ENCODE measurements at regions not wholly inside any gene's neighbourhood (a gene's known extent, or its start where the extent isn't known, plus 50 kb on each side); places are given as distances from the start of the nearest gene placed in this dataset.
"Not testable (repeated sequence)": the region's sequence is repeated elsewhere in the genome, so short reads cannot be mapped to it uniquely, and the experiment has no call there.

DNA sequence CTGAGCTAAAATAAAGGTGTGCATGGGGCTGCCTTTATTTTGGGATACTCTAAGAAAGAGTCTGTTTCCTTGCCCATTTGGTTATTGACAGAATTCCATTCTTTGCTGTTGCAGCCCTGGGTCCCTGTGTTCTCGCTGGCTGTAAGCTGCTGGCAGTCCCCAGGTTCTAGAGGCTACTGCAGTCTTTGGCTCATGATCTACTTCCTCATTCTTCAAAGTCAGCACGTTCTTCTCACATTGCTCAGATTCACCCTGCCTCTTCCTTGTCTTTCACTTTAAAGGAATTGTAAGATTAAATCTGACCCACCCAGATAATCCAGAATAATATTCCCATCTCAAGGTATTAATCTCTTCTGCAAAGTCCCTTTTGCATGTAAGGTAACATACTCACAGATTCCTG lies 620.3 kb downstream of the CCSER2 start:
- no peak for DNase-seq

DNA sequence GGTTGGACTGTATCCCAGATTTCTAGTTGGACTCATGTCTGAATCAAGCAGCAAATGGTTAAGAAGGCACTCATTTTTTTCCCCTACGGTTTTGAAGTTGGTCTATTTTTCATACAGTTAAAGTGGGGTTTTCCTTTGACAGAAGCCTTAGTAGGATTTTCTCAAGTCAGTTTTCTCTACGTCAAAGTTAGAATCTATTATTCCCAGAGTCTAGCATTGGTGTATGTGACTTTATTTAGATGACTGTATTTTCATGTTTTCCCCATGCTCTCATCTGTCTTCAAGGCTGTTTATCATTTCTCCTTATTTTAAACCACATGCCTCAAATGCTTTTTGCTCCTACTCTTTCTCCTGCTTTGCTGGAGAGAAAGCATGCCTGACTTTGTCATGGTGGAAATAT lies 623.2 kb downstream of the CCSER2 start:
- no peak for DNase-seq

DNA sequence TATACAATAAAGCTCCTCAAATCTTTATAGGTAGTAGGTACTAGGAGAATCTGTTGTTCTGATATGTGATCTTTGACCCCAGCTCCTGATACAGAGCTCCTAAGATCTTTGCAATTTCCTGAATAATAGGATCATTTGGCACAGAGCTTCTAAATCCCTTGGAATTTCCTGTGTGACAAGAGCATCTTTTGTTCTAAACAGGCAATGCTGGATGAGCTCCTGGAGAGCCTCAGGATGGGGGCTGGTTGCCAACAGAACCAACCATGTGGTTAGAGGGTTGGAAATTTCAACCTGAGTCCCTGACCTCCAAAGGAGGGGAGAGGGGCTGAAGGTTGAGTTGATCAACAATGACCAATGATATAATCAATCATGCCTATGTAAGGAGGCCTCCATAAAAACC lies 629.0 kb downstream of the CCSER2 start:
- no peak for DNase-seq

DNA sequence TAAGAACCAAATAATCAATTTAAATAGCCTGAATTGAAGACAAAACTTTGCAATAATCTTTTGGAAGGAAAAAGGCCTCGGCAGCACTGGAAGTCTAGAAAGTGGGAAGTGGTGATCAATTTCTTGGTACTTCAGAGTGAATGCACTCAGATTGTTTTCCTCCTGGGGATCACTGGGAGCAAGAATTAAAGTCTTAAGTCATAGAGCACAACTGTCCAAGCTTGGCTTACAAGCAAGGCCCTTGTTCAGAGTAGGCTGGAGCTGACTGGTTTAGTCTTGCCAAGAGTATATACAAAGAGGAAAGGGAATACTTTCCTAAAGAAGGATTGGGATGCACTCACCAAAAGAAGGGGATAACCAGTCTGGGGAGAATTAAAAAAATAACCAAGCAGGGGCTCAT lies 637.1 kb downstream of the CCSER2 start:
- no peak for DNase-seq

DNA sequence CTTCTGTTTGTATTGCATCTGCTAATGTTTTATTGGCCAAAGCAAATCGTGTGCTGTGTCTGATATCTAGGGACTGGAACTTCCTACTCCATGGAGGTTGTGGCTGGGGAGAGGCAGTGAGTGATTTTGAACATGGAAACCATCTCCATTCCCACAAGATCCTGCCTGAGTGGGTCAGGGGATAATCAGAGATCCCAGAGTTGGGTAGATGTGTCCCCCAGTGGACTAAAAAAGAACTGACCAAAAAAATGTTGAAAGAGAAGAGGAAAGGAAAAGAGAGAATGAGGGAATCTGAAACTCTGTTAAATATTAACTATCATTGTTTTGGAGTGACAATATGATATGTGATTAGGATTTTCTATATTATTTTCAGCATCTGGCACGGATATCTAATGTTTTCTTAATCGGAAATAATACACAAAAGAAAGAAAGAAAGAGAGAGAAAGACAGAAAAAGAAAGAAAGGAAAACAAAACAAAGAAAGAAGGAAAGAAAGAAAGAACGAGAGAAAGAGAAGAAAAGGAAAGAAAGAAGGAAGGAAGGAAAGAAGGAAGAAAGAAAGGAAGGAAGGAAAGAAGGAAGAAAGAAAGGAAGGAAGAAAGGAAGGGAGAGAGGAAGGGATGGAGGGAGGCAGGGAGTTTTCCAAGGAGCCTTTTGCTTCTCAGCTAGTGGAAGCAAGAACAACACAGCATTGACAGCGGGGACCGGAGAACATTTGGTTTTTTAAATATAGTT lies 638.5 kb downstream of the CCSER2 start:
- DNase-seq, result no peak

DNA sequence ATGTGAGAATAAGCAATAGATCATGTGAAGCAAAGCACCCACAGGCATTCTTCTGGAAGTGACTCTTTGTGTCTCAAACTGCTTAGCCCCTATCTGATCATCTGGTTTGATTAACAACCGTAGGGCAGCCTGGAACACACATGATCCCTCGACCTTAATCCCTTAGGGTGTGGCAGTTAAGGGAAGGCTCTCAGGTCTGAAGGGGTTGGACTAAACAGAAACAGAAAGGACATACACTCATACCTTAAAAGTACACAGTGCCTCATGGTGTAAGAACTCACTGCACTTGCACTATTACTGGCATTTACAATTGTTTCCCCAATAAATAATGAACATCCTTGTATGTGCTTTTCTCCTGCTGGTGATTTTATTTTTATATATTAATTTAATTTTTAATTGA lies 640.9 kb downstream of the CCSER2 start:
- not testable (repeated sequence) for DNase-seq

DNA sequence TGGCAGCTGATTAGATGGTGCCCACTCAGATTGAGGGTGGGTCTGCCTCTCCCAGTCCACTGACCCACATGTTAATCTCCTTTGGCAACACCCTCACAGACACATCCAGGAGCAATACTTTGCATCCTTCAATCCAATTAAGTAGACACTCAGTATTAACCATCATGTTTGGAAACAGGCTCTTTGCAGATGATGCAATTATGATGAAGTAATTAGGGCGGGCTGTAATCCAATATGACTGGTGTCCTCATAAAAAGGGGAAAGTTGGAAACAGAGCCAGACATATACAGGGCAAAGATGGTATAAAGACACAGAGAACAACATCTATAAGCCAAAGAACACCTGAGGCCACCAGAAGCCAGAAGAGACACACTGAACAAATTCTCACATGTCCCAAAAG lies 658.6 kb downstream of the CCSER2 start:
- DNase-seq, result no peak

DNA sequence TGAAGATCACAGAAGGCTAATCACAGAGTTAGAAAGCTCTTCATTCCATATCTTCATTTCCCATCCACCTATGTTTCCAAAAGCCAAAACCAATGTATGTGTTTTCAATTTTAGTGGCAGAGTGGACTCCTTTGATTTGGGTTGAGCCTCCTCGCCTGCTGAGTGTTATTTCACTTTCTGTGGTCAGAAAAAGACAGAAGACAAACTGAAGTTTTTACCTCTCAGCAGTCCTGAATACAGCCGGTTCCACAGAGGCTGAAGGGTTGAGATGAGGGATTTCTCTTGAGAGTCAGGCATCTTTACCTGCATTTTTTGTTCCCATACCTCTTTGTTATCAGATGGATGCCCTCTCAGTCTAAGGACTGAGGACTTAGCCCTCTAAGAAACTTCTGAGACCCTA lies 659.6 kb downstream of the CCSER2 start:
- DNase-seq, result no peak

DNA sequence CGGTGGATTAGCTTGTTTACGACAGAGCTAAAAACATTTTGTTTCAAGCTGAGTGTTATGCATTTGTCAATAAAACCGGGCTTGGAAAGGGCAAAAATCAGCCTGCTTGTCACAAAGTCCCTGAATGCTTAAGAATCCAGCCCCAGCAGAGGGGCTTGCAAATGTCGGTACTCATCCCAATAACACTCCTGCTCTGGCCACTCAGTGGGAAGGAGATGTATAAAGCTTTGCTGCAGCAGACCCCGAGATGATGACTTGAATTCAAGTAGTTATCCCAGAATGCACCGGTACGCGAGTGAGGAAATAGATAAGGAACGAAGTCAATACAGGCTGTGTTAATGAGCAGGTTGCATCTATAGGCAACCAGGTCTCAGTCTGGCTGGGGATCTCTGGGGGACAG lies 662.3 kb downstream of the CCSER2 start:
- no peak for DNase-seq

DNA sequence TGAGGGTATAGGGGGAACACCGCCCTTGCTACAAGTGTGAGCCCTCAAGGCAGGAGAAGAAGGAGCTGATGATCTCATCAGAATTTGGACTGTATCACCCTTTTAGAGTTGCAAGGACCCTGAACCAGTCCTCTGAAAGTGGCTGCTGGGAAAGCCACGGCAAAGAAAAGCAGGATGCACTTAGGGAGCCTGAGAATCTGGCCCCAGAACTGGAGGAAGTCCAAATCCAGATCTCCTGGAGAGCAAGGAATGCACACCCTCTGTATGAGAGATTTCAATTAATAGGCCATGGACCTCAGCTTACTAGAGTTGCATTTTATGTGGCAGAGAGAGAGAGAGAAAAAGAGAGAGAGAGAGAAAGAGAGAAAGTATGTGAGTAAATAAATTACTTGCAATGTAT lies 662.9 kb downstream of the CCSER2 start:
- no peak for DNase-seq

DNA sequence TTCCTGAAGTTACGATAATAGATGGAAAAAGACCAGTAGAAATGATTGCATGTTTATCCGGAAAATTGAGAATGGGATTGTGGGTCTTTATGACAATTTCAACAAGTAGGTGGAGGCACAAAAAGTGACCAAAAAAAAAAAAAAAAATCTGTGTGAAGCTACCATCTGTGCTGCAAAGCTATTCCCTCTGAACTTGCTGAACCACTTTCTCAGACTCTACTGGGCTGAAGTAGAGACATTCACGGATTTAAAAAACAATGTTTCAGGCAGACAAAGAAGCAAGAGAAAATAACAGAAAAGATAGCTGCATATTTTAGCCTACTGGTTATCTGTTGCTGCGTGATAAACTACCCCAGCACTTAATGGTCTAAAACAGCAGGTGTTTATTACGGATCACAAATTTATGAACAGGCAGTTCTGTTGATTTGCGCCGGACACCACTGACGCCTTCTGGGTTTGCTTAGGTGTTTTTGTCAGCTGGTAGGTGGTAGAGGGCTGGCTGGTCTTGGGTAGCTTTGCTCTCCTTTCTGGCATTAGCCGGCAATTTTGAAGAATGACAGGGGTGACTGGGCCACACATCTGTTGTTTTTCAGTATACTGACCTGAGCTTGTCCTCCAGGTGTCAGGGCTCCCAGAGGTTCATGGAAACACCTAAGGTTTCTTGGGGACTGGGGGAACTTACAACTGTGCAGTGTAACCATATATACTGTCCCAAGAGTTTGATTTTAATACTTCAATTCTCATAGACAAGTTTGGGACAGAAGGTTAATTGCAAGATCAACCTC lies 665.1 kb downstream of the CCSER2 start:
- no peak for DNase-seq

DNA sequence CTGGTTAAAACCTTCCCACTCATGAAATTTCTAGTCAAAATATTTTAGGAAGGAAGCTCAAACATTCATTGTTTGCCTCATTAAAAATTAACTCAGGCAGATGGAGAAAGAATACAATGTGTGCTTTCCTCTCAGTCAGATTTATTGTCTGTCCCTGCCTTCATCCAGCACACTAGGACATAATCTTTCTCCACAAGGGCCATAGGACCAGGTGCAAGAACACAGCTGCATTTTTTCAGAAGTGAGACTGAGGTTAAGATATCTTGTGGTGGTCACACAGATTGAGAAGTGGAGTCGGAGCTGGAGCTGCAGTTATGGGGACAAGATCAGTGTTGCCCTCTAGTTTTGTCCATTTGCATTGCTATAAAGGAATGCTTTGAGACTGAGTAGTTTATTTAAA lies 666.3 kb downstream of the CCSER2 start:
- DNase-seq, result no peak

DNA sequence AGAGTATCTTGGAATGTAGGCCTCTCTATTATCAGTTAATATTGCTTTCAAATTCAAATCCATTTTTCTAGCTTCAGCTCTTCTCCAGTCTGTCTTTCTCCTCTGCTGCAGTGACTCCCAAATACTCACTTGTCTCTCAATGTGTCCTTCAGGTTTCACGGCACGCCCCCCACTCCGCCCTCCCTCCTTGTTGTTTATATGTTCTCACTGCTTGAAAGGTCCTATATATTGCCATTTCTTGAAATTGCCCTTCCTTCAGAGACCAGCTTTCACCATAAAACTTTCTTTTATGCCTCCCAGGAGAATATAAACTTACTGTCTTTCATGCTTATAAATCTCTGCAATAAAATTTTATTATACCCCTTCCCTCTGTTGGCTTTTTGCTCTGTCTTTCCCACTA lies 668.2 kb downstream of the CCSER2 start:
- no peak for DNase-seq

DNA sequence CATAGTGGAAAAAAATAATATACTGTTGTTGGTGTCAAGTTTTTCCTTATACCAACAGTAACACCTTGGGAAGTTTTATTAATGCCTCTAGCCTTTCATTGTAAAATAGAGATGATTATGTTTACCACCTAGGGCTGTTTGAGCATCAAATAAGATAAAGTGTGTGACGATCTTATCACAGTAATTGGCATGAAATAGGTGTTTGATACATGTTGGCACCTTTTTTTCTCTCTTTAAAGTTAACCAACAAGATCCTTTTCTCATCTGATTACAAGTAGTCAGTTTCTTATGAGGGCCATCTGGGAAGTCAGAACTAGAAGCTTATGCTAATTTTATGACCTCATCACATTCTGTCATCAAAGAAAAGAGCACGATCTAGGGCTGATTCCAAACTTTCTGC lies 669.5 kb downstream of the CCSER2 start:
- no peak for DNase-seq

DNA sequence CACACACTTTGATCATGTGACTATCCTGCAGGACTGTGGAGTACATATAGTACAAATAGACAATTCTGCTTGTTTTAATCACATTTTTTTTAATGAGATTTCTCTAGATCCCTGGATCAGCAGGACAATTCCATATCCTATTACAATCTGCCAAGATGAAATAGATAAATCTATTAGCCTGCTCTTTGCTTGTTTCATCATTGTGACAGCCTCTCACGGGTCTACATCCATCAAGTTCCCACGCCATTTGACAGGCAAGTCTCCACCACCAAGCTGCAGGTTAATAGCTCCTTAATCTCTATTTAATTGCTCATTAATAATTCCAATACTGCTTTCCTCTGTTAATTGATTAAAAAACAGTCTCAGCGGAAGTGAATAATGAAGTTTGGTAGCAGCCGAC lies 671.5 kb downstream of the CCSER2 start:
- no peak for DNase-seq

DNA sequence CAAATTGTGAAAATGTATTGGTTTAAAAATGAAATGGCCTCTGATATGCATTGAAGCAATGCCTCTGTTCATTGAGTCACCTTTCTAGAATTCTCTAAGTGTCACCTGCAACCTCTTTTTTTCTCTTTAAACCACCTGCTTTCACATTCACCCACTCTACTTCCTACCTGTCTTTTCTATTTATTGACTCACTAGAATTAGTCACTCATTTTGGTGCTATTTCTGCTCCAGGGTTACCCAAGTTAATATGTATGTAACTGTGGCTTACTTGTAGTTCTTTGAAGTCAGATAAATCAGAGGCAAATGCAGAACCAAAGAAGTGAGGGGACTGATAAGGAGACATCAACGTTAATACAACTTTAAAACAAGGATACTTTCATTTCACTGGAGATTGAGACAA lies 674.7 kb downstream of the CCSER2 start:
- DNase-seq, result no peak

DNA sequence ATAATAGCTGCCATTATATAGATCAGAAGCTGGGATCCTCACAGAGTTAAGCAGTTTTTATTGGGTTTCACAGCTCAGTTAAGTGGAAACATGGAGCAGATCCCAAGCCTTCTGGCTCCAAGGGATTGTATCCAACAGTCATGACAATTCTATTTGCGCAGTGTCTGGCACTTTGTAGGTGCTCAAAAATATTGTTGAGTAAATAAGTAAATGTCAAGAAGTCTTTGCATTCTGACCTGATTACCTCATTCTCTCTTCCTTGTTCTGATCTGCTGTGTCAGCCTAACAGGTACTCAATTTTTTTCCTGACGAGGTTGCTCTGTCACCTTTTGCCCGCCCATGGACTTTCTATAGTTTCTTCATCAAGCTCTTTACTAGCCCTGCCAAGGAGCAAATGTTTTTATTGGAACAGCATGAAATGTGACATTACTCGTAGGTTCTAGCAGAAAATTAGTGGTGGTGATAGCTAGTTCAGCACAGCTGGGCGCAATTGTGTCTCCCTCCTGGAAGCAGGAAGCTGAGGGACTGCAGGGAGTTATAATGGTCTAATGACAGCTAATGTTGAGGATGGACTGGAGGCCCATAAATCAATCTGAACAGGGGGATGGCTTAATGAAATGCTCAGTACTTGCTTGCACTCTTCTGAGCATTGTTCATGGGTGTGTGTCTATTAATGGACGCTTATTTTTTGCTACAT lies 680.2 kb downstream of the CCSER2 start:
- peak; percentile 88 for DNase-seq

DNA sequence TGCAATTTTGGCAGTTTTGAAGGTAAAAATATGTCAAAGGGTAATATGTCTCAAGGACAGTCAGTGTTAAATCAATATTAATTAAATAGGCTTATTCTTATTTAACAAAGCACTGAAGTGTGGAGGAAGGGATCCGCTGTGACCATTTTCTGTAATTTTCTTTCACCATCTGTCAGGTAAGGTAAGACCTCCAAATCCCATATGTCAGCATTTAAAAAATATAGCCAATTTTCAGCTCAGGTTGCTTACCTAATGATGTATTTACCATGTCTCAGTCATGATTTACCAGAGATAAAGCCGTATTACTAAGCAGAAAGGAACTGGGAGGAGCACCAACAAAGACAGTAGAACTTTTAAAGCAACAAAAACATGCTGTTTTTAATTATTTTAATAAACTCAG lies 683.9 kb downstream of the CCSER2 start:
- peak; percentile 46 for DNase-seq

DNA sequence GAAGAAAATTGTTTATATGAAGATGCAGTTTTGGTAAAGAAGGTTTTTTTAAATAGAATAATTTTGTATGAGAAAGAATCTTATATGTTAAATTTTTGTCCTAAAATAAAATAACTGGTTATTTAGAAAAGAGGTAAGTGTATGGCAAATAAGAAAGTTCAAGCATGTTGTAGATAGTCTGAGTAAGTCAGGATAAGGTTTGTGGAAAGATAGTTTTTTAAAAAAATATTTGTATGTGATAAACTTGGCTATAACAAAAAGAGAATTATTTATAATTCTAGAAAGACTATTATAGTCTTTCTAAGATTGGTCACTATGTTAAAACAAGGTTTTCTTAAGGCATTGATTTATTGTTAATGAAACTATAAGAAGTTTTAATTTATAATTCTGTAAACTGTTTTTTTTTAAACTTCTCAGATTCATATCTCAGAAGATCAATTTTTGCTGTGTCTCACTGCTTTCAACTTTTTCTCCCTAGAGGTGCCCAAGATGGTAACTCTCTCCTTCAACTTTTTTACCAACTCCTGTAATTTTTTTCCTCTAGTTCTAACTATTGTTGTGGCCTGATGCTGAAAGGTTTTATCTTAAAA lies 698.6 kb downstream of the CCSER2 start:
- DNase-seq, result no peak

DNA sequence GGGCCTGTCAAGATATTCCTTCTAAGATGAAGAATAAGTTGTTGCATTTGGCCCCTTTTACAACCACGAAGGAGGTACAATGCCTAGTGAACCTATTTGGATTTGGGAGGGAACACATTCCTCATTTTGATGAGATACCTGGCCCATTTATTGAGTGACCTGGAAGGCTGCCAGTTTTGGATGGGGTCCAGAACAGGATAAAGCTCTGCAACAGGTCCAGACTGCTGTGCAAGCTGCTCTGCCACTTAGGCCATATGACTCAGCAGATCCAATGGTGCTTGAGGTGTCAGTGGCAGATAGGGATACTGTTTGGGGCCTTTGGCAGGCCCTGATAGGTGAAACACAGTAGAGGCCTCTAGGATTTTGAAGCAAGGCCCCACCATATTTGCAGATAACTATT lies 704.6 kb downstream of the CCSER2 start:
- DNase-seq, result no peak

DNA sequence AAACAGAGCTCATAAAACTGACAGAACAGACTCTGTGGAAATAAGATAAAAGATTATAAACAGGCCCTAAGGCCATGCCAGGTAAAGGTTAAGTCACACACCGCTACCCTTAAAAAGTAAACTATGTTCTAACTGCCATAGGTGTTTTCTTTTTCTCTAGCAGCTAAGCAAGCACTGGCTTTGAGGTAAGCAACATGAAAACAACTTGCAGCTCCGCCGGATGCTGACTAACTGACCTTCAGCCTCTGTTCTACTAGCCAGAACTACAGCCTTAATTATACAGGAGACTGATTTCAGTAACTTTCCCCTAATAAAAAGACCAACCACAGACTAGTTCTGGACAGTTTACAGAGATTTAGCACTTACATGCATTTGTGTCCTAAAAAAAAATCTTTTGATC lies 708.3 kb downstream of the CCSER2 start:
- DNase-seq, result no peak

DNA sequence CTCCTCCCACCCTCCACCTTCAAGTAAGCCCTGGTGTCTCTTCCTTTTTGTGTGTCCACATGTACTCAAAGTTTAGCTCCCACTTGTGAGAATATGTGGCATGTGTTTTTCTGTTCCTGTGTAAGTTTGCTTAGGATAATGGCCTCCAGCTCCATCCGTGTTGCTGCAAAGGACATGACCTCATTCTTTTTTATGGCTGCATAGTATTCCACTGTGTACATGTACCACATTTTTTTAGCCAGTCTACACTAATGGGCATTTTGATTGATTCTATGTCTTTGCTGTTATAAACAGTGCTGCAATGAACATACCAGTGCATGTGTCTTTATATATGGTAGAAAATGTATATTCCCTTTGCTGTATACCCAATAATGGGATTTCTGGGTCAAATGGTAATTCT lies 710.9 kb downstream of the CCSER2 start:
- DNase-seq, result no peak

DNA sequence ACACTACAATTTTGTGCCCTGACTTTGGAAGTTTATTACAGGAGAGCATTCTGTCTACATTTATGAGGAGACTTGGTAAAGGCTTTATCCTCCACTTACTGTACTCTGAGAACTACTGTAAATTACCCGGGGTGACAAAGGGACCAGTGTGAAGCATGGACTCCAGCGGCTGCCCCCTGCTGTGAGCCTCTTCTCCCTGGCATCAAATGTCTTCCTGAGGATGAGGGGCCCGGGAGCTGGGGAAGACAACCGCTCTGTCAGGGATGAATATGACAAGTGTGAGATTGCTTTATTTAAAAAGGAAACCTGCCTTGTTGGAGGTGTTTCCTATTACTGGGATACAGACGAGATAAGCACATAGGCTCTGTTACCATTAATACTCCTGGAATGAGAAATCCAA lies 714.8 kb downstream of the CCSER2 start:
- DNase-seq, result no peak

DNA sequence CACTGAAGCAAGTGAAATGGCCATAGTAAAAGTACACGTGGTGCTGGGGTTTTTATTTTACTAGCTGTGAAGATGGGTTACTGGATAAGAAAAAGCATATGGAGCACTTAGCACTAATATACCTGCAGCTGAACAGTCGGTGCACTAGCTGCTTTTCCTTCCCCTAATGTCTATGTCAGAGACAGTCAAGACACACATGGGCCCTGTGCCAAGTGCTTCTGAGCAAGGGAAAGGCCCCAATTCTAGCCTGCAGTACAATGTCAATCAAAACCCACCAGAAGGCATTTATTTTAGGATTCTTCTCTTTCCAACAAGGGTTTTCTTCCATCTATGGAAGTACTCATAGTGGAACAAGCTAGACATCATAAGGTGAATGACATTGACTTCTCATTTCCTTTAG lies 716.7 kb downstream of the CCSER2 start:
- DNase-seq, result no peak

Measured in NCI-H2227 treated with DMSO at 0.1 percent for 48 hours (cell line).